ENCODE measurements at regions not wholly inside any gene's neighbourhood (a gene's known extent, or its start where the extent isn't known, plus 50 kb on each side); places are given as distances from the start of the nearest gene placed in this dataset.

GRCh38 chrY:17045124-17045523, 834.9 kb downstream of the CDY2B start:
- TF ChIP-seq, protein P1, sequence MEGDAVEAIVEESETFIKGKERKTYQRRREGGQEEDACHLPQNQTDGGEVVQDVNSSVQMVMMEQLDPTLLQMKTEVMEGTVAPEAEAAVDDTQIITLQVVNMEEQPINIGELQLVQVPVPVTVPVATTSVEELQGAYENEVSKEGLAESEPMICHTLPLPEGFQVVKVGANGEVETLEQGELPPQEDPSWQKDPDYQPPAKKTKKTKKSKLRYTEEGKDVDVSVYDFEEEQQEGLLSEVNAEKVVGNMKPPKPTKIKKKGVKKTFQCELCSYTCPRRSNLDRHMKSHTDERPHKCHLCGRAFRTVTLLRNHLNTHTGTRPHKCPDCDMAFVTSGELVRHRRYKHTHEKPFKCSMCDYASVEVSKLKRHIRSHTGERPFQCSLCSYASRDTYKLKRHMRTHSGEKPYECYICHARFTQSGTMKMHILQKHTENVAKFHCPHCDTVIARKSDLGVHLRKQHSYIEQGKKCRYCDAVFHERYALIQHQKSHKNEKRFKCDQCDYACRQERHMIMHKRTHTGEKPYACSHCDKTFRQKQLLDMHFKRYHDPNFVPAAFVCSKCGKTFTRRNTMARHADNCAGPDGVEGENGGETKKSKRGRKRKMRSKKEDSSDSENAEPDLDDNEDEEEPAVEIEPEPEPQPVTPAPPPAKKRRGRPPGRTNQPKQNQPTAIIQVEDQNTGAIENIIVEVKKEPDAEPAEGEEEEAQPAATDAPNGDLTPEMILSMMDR (IDR thresholded peaks at IDR 0.05), result no peak
- no peak for TF ChIP-seq POLR2A (IDR thresholded peaks at IDR 0.05)
